ENCODE measurements at regions not wholly inside any gene's neighbourhood (a gene's known extent, or its start where the extent isn't known, plus 50 kb on each side); places are given as distances from the start of the nearest gene placed in this dataset.

DNA sequence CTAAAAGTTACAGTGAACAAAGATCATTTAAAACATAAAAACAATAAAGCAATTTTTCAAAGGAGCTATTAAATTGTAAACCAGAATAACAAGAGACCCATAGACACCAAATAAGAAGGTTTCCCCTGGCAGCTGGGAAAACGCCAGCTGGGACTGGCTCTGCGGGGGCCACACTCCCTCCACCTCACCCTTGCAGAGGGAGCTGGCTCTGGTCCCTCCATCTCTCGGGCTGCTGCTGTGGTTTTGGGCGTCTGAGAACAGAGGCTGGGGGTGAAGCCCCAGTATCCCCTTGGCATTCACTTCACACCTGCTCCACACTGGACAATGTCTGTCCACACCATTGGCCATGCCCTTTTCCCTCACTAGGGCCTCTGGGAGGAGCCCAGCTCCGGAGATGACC is 62.1 kb upstream of the OTOS start:
- TF ChIP-seq CTCF (IDR thresholded peaks at IDR 0.05; ENCODE audit: borderline replicate concordance, extremely low read depth, low read length, poor library complexity, severe bottlenecking) (no peak), EZH2 (IDR thresholded peaks at IDR 0.05; ENCODE audit: borderline replicate concordance, low read depth, low read length, severe bottlenecking) (no peak)
